ENCODE measurements at regions not wholly inside any gene's neighbourhood (a gene's known extent, or its start where the extent isn't known, plus 50 kb on each side); places are given as distances from the start of the nearest gene placed in this dataset.

GRCh38 chr18:1624612-1625011 lies 719.9 kb downstream of the ADCYAP1 start:
- no peak overlapping the region for H3K4me3 ChIP-seq (ENCODE audit: low read depth, low read length)
- no peak for DNase-seq (ENCODE audit: low read depth)
- no peak for TF ChIP-seq CTCF (IDR thresholded peaks at IDR 0.05; ENCODE audit: insufficient read depth, low read depth, low read length)

DNA sequence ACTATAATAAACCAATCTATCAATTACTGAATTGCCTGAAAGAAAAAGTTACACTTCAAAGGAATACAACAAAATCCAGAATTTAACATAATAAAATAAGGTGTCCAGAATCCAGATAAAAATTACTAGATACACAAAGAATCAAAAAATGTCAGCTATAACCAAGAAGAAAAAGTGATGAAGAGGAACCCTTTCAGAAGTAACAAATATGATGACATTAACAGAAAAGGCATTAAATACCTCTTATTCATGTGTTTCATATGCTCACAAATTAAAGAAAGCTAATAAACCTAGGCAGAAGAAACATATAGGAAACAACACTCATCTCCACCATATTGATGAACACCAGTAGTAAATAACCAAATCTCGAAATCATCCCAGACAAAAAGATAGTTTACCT lies 722.8 kb downstream of the ADCYAP1 start:
- no peak for TF ChIP-seq CTCF (IDR thresholded peaks at IDR 0.05; ENCODE audit: insufficient read depth, low read depth, low read length)
- no peak for DNase-seq (ENCODE audit: low read depth)
- H3K4me3 ChIP-seq (ENCODE audit: low read depth, low read length) = no peak overlapping the region

- DNase-seq (ENCODE audit: low read depth) = no peak
- no peak overlapping the region for H3K4me3 ChIP-seq (ENCODE audit: low read depth, low read length)
- TF ChIP-seq CTCF (IDR thresholded peaks at IDR 0.05; ENCODE audit: insufficient read depth, low read depth, low read length) = no peak
Observed at GRCh38 chr18:1648712-1649111, 744.0 kb downstream of the ADCYAP1 start.

- DNase-seq (ENCODE audit: low read depth) = no peak
- no peak overlapping the region for H3K4me3 ChIP-seq (ENCODE audit: low read depth, low read length)
- TF ChIP-seq CTCF (IDR thresholded peaks at IDR 0.05; ENCODE audit: insufficient read depth, low read depth, low read length) = no peak
Observed at GRCh38 chr18:1652018-1652417, 747.3 kb downstream of the ADCYAP1 start.

GRCh38 chr18:1653873-1654272 lies 749.2 kb downstream of the ADCYAP1 start:
- DNase-seq (ENCODE audit: low read depth) = no peak
- TF ChIP-seq CTCF (IDR thresholded peaks at IDR 0.05; ENCODE audit: insufficient read depth, low read depth, low read length) = no peak
- H3K4me3 ChIP-seq (ENCODE audit: low read depth, low read length) = no peak overlapping the region

DNA sequence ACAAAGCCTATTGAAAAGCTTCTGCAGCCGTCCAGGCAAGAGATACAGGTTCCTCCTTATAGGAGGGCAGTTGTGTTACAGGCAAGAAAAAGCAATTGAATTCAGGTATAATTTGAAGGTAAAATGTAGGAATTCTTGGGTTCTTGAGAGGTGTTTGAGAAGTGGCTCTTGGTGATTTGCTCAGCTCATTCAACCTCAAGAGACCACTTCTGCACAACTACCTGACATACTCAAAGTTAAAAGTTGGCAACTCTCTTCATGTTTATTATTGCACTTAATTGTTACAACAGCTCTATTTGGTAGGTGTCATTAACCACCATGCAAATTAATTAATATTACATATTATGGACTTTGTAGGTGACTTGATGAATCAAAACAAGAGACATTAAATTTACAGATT lies 753.2 kb downstream of the ADCYAP1 start:
- DNase-seq (ENCODE audit: low read depth) = no peak
- H3K4me3 ChIP-seq (ENCODE audit: low read depth, low read length) = no peak overlapping the region
- no peak for TF ChIP-seq CTCF (IDR thresholded peaks at IDR 0.05; ENCODE audit: insufficient read depth, low read depth, low read length)

GRCh38 chr18:1658908-1659566 lies 754.4 kb downstream of the ADCYAP1 start:
- no peak for TF ChIP-seq CTCF (IDR thresholded peaks at IDR 0.05; ENCODE audit: insufficient read depth, low read depth, low read length)
- no peak for DNase-seq (ENCODE audit: low read depth)
- H3K4me3 ChIP-seq (ENCODE audit: low read depth, low read length) = no peak overlapping the region

Measured in fibroblast of villous mesenchyme (primary cell).